Lower leg skin (tissue), 4 donors: ENCODE measurements at regions not wholly inside any gene's neighbourhood (a gene's known extent, or its start where the extent isn't known, plus 50 kb on each side); places are given as distances from the start of the nearest gene placed in this dataset.

Source experiments
- DNase-seq, 2 donors: peaks; one replicate each; pipeline ENCODE4 v3.0.0-alpha.2; 2019; ENCODE audit warnings: low spot score in 2 of 2
- H3K4me3 ChIP-seq: fragments of 200-600 bp; sonication (generic); 2 replicates; pipeline ENCODE4 v1.5.1; 2017; ENCODE audit warnings: mild to moderate bottlenecking, low read depth; ENCODE audit not compliant: poor library complexity, severe bottlenecking
- CTCF ChIP-seq, 3 donors: fragments of 450-650 bp; IDR thresholded peaks; one replicate each; pipeline ENCODE4 v1.5.1; 2016; ENCODE audit warnings: antibody characterized with exemption in 3 of 3, mild to moderate bottlenecking in 3 of 3, moderate library complexity in 2 of 3
- POLR2A ChIP-seq, 2 donors: fragments of 450-650 bp; IDR thresholded peaks; one replicate each; pipeline ENCODE4 v1.6.1; 2016 to 2017; ENCODE audit warnings: antibody characterized with exemption in 2 of 2, mild to moderate bottlenecking in 1 of 2, moderate library complexity in 1 of 2
- WGBS, 2 donors: methylation state at CpG; one replicate each; pipeline ENCODE4 v1.1.5; 2018; 5-methylcytosine and 5-hydroxymethylcytosine counted together
- intact Hi-C: fragments of 100-400 bp; cut with DNase I; formaldehyde crosslinking; loops from one replicate; pipeline ENCODE4 v1.15.0; 2023; ENCODE audit warnings: low total_unique reads

GRCh38 chr5:74403771-74404170 lies 236.8 kb downstream of the ENC1 start:
- H3K4me3 ChIP-seq, result no peak overlapping the region
- TF ChIP-seq POLR2A (IDR thresholded peaks at IDR 0.05), result no peak
- no peak for TF ChIP-seq CTCF (IDR thresholded peaks at IDR 0.05)
- no peak for DNase-seq
- intact Hi-C loops, result no loop called here
- WGBS, 2 donors, result 89 to 90% methylated on average over 2 of the region's 2 CpGs

GRCh38 chr5:74402553-74402952 lies 238.0 kb downstream of the ENC1 start:
- TF ChIP-seq POLR2A (IDR thresholded peaks at IDR 0.05) (no peak), CTCF (IDR thresholded peaks at IDR 0.05) (no peak)
- DNase-seq, result no peak
- WGBS, 2 donors, result 75 to 85% methylated on average over 4 of the region's 4 CpGs
- H3K4me3 ChIP-seq, result no peak overlapping the region
- intact Hi-C loops, result no loop called here

- 94 to 95% methylated on average over 3 of the region's 3 CpGs for WGBS, 2 donors
- no peak for TF ChIP-seq CTCF (IDR thresholded peaks at IDR 0.05)
- TF ChIP-seq POLR2A (IDR thresholded peaks at IDR 0.05), result no peak
- H3K4me3 ChIP-seq, result no peak overlapping the region
- DNase-seq, result no peak
- intact Hi-C loops, result no loop called here
Observed at GRCh38 chr5:74401946-74402320, 238.6 kb downstream of the ENC1 start.

GRCh38 chr5:74401281-74401945 lies 239.1 kb downstream of the ENC1 start:
- no peak for DNase-seq
- intact Hi-C loops, result no loop called here

GRCh38 chr5:74400067-74400466 lies 240.5 kb downstream of the ENC1 start:
- DNase-seq, result no peak
- no peak for TF ChIP-seq POLR2A (IDR thresholded peaks at IDR 0.05)
- TF ChIP-seq CTCF (IDR thresholded peaks at IDR 0.05), result no peak
- intact Hi-C loops, result no loop called here
- 71 to 72% methylated on average over 2 of the region's 2 CpGs for WGBS, 2 donors
- H3K4me3 ChIP-seq, result no peak overlapping the region

More at GRCh38 chr5:74401281-74401945, 239.1 kb downstream of the ENC1 start:
- no peak overlapping the region for H3K4me3 ChIP-seq
- 86 to 95% methylated on average over 2 of the region's 2 CpGs for WGBS, 2 donors
- TF ChIP-seq CTCF (IDR thresholded peaks at IDR 0.05) (no peak), POLR2A (IDR thresholded peaks at IDR 0.05) (no peak)
